IMR-90 (cell line): ENCODE measurements at regions not wholly inside any gene's neighbourhood (a gene's known extent, or its start where the extent isn't known, plus 50 kb on each side); places are given as distances from the start of the nearest gene placed in this dataset.

ENCODE experiments used
- BHLHE40 ChIP-seq: fragments of 150-350 bp; IDR thresholded peaks from 2 replicates; pipeline ENCODE4 v1.6.1; 2016; ENCODE audit warnings: mild to moderate bottlenecking, low read depth, low read length
- CEBPB ChIP-seq: IDR thresholded peaks from 2 replicates; pipeline ENCODE4 v1.6.1; 2012; ENCODE audit warnings: low read depth, low read length, improper control_type of control experiment
- MAFK ChIP-seq: IDR thresholded peaks from 2 replicates; pipeline ENCODE4 v1.6.1; 2012; ENCODE audit warnings: low read depth, low read length, improper control_type of control experiment
- MXI1 ChIP-seq: IDR thresholded peaks from 2 replicates; pipeline ENCODE4 v1.6.1; 2012; ENCODE audit warnings: low read depth, mild to moderate bottlenecking, low read length, moderate library complexity, borderline replicate concordance
- POLR2A ChIP-seq: IDR thresholded peaks from 2 replicates; pipeline ENCODE4 v1.6.1; 2012; ENCODE audit warnings: mild to moderate bottlenecking, low read depth, low read length
- RAD21 ChIP-seq: IDR thresholded peaks from 2 replicates; pipeline ENCODE4 v1.6.1; 2012; ENCODE audit warnings: low read length, improper control_type of control experiment
- RCOR1 ChIP-seq: IDR thresholded peaks from 2 replicates; pipeline ENCODE4 v1.6.1; 2012; ENCODE audit warnings: mild to moderate bottlenecking, low read length, improper control_type of control experiment; ENCODE audit not compliant: insufficient replicate concordance
- RFX5 ChIP-seq: IDR thresholded peaks from 2 replicates; pipeline ENCODE4 v1.8.0; 2012; ENCODE audit warnings: low read depth, mild to moderate bottlenecking, low read length, moderate library complexity
- SMC3 ChIP-seq: fragments of 150-350 bp; IDR thresholded peaks from 2 replicates; pipeline ENCODE4 v1.6.1; 2016; ENCODE audit warnings: low read depth, mild to moderate bottlenecking, antibody characterized with exemption, low read length, moderate library complexity
- TF ChIP-seq, protein P1 (sequence below): fragments of 150-350 bp; IDR thresholded peaks from 2 replicates; pipeline ENCODE4 v1.6.1; 2017; ENCODE audit warnings: mild to moderate bottlenecking, antibody characterized with exemption, low read length, low read depth
- TF ChIP-seq, protein P2 (sequence below): conservative IDR thresholded peaks from 2 replicates; pipeline ENCODE4 v1.5.1; 2012; ENCODE audit warnings: mild to moderate bottlenecking, low read depth, low read length, improper control_type of control experiment
- TF ChIP-seq, protein P3 (sequence below): fragments of 150-350 bp; IDR thresholded peaks from 2 replicates; pipeline ENCODE4 v1.6.1; 2016; ENCODE audit warnings: low read depth, mild to moderate bottlenecking, low read length, moderate library complexity, borderline replicate concordance

DNA sequence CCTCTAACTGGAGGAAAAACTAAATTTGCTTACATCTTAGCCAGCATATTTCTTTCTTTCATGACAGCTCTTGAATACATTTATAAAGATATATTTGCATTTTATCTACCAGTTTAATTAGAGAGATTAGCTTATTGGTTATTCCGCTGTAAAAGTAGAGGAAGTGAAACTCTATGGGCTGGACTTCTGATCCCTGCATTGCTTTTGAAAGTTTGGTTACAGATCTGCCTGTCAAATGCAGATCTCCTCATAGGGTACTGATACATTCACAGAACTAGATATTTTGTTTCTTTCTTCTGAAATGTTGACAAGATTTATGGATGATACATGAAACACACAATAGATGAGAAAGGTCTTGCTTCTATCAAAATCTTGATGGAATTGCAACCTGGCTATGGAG is 581.4 kb upstream of the AADAT start:
- no peak for TF ChIP-seq BHLHE40
- TF ChIP-seq, protein P1, sequence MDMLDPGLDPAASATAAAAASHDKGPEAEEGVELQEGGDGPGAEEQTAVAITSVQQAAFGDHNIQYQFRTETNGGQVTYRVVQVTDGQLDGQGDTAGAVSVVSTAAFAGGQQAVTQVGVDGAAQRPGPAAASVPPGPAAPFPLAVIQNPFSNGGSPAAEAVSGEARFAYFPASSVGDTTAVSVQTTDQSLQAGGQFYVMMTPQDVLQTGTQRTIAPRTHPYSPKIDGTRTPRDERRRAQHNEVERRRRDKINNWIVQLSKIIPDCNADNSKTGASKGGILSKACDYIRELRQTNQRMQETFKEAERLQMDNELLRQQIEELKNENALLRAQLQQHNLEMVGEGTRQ, result no peak
- TF ChIP-seq, protein P2, sequence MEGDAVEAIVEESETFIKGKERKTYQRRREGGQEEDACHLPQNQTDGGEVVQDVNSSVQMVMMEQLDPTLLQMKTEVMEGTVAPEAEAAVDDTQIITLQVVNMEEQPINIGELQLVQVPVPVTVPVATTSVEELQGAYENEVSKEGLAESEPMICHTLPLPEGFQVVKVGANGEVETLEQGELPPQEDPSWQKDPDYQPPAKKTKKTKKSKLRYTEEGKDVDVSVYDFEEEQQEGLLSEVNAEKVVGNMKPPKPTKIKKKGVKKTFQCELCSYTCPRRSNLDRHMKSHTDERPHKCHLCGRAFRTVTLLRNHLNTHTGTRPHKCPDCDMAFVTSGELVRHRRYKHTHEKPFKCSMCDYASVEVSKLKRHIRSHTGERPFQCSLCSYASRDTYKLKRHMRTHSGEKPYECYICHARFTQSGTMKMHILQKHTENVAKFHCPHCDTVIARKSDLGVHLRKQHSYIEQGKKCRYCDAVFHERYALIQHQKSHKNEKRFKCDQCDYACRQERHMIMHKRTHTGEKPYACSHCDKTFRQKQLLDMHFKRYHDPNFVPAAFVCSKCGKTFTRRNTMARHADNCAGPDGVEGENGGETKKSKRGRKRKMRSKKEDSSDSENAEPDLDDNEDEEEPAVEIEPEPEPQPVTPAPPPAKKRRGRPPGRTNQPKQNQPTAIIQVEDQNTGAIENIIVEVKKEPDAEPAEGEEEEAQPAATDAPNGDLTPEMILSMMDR, result no peak
- TF ChIP-seq POLR2A, result no peak
- no peak for TF ChIP-seq CEBPB
- TF ChIP-seq, protein P3, sequence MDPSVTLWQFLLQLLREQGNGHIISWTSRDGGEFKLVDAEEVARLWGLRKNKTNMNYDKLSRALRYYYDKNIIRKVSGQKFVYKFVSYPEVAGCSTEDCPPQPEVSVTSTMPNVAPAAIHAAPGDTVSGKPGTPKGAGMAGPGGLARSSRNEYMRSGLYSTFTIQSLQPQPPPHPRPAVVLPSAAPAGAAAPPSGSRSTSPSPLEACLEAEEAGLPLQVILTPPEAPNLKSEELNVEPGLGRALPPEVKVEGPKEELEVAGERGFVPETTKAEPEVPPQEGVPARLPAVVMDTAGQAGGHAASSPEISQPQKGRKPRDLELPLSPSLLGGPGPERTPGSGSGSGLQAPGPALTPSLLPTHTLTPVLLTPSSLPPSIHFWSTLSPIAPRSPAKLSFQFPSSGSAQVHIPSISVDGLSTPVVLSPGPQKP, result no peak
- no peak for TF ChIP-seq RAD21
- TF ChIP-seq RCOR1, result no peak
- TF ChIP-seq MXI1, result no peak
- no peak for TF ChIP-seq RFX5
- no peak for TF ChIP-seq SMC3
- no peak for TF ChIP-seq MAFK
